HUES6 (cell line): ENCODE measurements at regions not wholly inside any gene's neighbourhood (a gene's known extent, or its start where the extent isn't known, plus 50 kb on each side); places are given as distances from the start of the nearest gene placed in this dataset.

Experiments
- H3K27ac ChIP-seq: 2 replicates; pipeline ENCODE4 v1.7.0; 2013; ENCODE audit warnings: low read depth, mild to moderate bottlenecking, low read length, inconsistent platforms
- H3K27me3 ChIP-seq: 2 replicates; pipeline ENCODE4 v1.6.1; 2013; ENCODE audit warnings: low read length; ENCODE audit not compliant: control insufficient read depth, insufficient read depth
- H3K36me3 ChIP-seq: 2 replicates; pipeline ENCODE4 v1.6.1; 2013; ENCODE audit warnings: low read length; ENCODE audit not compliant: control insufficient read depth, insufficient read depth
- H3K4me1 ChIP-seq: 2 replicates; pipeline ENCODE4 v1.6.1; 2013; ENCODE audit warnings: low read length; ENCODE audit not compliant: control insufficient read depth, insufficient read depth
- H3K4me3 ChIP-seq: 2 replicates; pipeline ENCODE4 v1.5.1; 2013; ENCODE audit warnings: low read depth, low read length
- H3K9ac ChIP-seq: one replicate; pipeline ENCODE4 v1.6.1; 2013; ENCODE audit warnings: mild to moderate bottlenecking, low read length
- H3K9me3 ChIP-seq: 2 replicates; pipeline ENCODE4 v1.6.1; 2013; ENCODE audit warnings: low read depth, low read length; ENCODE audit not compliant: control insufficient read depth, insufficient read depth

DNA sequence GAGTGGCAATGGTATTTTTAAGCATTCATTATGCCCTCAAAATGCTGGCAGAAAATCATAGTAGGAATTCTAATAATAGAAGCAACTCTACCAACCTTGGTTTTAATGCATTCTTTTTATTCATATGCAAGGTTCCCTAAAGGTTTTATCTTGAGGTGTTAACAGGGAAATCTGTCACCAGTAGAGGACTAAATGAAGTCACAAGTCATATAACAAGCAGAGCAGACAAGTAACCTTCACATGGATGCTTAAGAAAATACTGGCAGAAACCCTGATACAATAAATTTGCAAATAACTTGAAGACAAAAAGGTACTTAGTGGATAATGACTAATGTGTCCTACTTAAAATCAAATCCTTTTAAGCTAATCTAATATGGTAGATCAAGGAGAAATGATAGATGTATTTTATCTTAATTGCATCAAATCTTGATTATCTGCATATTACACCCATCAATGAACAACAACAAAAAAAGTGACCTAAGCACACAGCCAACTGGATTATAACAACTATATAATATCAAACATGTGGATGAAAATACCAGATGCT is 73.3 kb downstream of the RFC3 start:
- H3K9ac ChIP-seq: no peak overlapping the region
- H3K36me3 ChIP-seq: no peaks in the 10 kb centered on the region
- H3K27me3 ChIP-seq: no peaks in the 10 kb centered on the region
- H3K4me1 ChIP-seq: no peaks in the 10 kb centered on the region
- H3K4me3 ChIP-seq: no peak overlapping the region
- no peak overlapping the region for H3K27ac ChIP-seq
- peaks cover 15% of the 10 kb centered on the region for H3K9me3 ChIP-seq

DNA sequence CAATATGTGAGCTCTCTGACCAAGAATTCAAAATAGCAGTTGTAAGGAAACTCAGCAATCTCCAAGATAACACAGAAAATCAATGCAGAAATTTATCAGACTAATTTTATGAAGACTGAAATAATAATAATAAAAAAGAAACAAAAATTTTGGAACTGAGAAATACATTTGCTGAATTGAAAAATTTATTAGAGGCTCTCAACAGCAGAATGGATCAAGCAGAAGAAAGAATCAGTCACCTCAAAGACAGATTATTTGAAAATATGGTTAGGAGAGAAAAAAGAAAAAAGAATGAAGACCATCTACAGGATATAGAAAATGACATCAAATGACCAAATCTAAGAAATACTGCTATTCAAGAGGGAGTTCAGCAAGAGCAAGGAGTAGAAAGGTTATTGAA is 75.6 kb downstream of the RFC3 start:
- H3K4me1 ChIP-seq: no peaks in the 10 kb centered on the region
- no peaks in the 10 kb centered on the region for H3K36me3 ChIP-seq
- no peak overlapping the region for H3K27ac ChIP-seq
- H3K9ac ChIP-seq: no peak overlapping the region
- no peaks in the 10 kb centered on the region for H3K27me3 ChIP-seq
- H3K4me3 ChIP-seq: no peak overlapping the region
- H3K9me3 ChIP-seq: peaks cover 15% of the 10 kb centered on the region

DNA sequence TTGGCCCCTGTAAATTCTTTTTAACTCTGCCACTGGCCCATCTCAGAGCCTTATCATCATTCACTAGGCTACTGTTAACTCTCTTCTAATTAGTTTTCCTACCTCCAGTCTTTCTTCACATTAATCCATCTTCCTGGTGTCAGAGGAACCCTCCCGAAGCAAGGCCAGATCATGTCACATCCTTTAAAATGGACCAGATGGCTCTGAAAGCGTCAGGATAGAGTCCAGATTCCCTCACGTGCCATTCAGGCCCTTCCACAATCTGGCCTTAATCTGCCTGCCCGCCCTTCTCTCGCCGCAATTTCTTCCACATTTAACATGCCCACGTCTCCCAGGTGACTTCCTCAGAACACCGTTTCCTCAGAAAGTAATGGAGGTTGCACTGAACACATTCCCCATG is 86.5 kb downstream of the RFC3 start:
- Histone ChIP-seq H3K4me3 (no peak overlapping the region), H3K27me3 (no peaks in the 10 kb centered on the region), H3K9ac (no peak overlapping the region), H3K27ac (no peak overlapping the region), H3K4me1 (no peaks in the 10 kb centered on the region), H3K36me3 (no peaks in the 10 kb centered on the region), H3K9me3 (peaks cover 7% of the 10 kb centered on the region)

DNA sequence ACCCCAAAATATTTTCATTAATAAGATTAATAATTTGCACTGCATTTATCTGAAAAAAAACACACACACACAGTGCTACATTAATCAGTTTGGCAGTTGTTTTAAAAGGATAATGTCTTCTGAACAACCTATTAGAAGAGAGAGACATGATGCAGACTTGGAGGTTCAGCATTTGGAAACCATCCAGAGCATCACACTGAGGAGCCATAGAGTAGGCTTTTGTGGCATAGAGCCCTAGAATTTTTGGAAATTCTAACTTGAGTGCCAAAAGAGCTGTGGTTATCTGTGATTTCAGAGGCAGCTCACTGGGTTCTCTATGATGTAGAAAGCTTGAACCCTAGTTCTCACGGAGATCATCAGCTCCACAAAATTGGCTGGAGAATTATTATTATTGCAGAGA is 90.2 kb downstream of the RFC3 start:
- H3K27ac ChIP-seq: no peak overlapping the region

DNA sequence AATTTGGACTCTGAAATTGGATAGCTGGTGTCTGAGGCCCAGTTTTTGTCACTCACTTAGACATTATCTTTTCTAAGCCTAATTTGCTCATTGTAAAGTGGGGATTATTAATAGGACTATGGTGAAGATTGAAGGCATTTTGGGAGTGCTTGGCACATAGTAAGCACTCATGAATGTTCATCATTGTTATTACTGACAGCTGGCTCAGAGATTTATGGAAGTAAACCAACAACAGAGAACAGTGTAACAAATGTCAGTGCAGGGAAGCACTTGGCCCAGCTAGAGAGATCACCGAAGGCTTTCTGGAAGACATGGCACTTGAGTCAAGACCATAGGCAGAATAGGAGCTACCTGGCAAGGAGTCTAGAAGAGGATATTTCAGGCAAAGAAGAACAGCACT is 92.3 kb downstream of the RFC3 start:
- Histone ChIP-seq H3K9me3 (no peaks in the 10 kb centered on the region), H3K4me1 (no peaks in the 10 kb centered on the region), H3K27me3 (no peaks in the 10 kb centered on the region), H3K9ac (no peak overlapping the region), H3K27ac (no peak overlapping the region), H3K4me3 (no peak overlapping the region), H3K36me3 (no peaks in the 10 kb centered on the region)

More for the DNA sequence above, 90.2 kb downstream of the RFC3 start:
- no peaks in the 10 kb centered on the region for H3K36me3 ChIP-seq
- H3K4me3 ChIP-seq: no peak overlapping the region
- no peaks in the 10 kb centered on the region for H3K27me3 ChIP-seq
- H3K9ac ChIP-seq: no peak overlapping the region
- H3K4me1 ChIP-seq: no peaks in the 10 kb centered on the region
- H3K9me3 ChIP-seq: no peaks in the 10 kb centered on the region

DNA sequence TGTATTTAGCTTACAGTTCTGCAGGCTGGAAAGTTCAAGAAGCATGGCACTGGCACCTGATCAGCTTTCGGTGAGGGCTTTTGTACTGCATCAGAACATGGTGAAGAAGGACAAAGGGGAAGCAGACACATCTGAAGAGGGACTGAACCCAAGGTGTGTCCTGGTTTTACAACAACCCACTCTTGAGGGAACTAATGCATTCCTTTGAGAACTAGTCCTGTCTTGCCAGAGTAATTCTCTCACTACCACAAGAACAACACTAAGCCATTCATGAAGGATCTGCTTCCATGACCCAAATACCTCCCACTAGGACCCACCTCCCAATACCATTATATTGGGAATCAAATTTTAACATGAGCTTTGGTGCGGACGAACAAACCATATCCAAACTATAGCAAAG is 93.6 kb downstream of the RFC3 start:
- Histone ChIP-seq H3K27ac (no peak overlapping the region), H3K27me3 (no peaks in the 10 kb centered on the region), H3K36me3 (no peaks in the 10 kb centered on the region), H3K9me3 (no peaks in the 10 kb centered on the region), H3K4me1 (no peaks in the 10 kb centered on the region), H3K9ac (no peak overlapping the region), H3K4me3 (no peak overlapping the region)

DNA sequence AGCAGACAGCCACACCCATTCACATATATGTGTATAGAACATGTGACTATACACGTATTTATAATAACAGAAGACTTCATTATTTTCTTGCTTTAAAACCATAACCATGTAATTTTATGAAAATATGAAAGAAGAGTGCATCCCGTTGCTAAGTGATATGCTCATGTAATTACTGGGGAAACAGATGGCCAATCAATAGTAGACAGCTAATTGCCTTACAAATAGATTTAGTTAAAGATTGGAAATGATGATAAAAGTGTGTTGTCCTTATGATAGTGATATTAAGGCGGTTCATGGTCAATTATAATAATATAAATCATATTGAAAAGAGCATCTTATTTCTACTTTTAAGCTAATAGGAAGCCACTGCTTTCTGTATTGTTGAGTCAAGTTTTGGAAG is 95.9 kb downstream of the RFC3 start:
- Histone ChIP-seq H3K9me3 (no peaks in the 10 kb centered on the region), H3K9ac (no peak overlapping the region), H3K4me3 (no peak overlapping the region), H3K27me3 (no peaks in the 10 kb centered on the region), H3K36me3 (no peaks in the 10 kb centered on the region), H3K27ac (no peak overlapping the region), H3K4me1 (peaks cover 5% of the 10 kb centered on the region; the same call in 1 of the 2 replicates)

DNA sequence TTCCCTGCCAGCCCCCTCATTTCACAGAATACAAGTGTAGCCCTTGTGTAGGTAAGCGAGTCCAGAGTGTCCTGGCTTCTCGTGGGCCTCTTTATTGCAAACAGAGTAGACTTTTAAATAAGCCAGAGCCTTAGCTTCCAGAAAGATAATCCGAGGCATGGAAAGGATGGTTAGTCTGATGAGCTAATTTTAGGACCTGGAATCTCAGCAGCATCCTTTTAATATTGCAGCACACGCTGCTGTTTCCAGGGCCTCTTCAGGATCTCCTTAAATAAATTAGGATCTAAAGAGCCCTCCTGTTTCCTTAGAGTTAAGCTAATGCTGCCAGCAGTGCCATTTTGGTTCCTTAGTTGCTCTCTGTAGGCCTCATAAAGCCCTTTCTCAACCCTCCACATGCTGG is 99.2 kb downstream of the RFC3 start:
- no peak overlapping the region for H3K9ac ChIP-seq
- no peak overlapping the region for H3K4me3 ChIP-seq
- H3K27me3 ChIP-seq: no peaks in the 10 kb centered on the region
- no peaks in the 10 kb centered on the region for H3K36me3 ChIP-seq
- peaks cover 5% of the 10 kb centered on the region; the same call in 1 of the 2 replicates for H3K4me1 ChIP-seq
- no peaks in the 10 kb centered on the region for H3K9me3 ChIP-seq
- H3K27ac ChIP-seq: no peak overlapping the region

- Histone ChIP-seq H3K27ac (no peak overlapping the region), H3K9me3 (no peaks in the 10 kb centered on the region), H3K4me3 (no peak overlapping the region), H3K27me3 (no peaks in the 10 kb centered on the region), H3K4me1 (peaks cover 5% of the 10 kb centered on the region; the same call in 1 of the 2 replicates), H3K9ac (no peak overlapping the region), H3K36me3 (no peaks in the 10 kb centered on the region)
Observed at GRCh38 chr13:33918199-33918932, 100.4 kb downstream of the RFC3 start.

- no peak overlapping the region for H3K27ac ChIP-seq
- H3K4me1 ChIP-seq: peaks cover 5% of the 10 kb centered on the region; the same call in 1 of the 2 replicates
- H3K9ac ChIP-seq: no peak overlapping the region
- no peaks in the 10 kb centered on the region for H3K36me3 ChIP-seq
- no peak overlapping the region for H3K4me3 ChIP-seq
- H3K9me3 ChIP-seq: no peaks in the 10 kb centered on the region
- no peaks in the 10 kb centered on the region for H3K27me3 ChIP-seq
Observed at GRCh38 chr13:33919120-33919519, 101.2 kb downstream of the RFC3 start.

GRCh38 chr13:33925563-33925962 is 107.6 kb downstream of the RFC3 start:
- H3K4me1 ChIP-seq: no peaks in the 10 kb centered on the region
- no peaks in the 10 kb centered on the region for H3K27me3 ChIP-seq
- no peak overlapping the region for H3K27ac ChIP-seq
- no peaks in the 10 kb centered on the region for H3K9me3 ChIP-seq
- no peak overlapping the region for H3K4me3 ChIP-seq
- H3K36me3 ChIP-seq: no peaks in the 10 kb centered on the region
- H3K9ac ChIP-seq: no peak overlapping the region
